PC-9 (cell line): ENCODE measurements at regions not wholly inside any gene's neighbourhood (a gene's known extent, or its start where the extent isn't known, plus 50 kb on each side); places are given as distances from the start of the nearest gene placed in this dataset.

Experiments
- BruUV-seq: library from RNA; stranded (reverse); fragments of 400-500 nt; replicated peaks from 2 replicates; lab custom pipeline; 2021; lab: Mats Ljungman, UMichigan
- CTCF ChIA-PET: fragments of 300-600 bp; sonication (Branson Sonifier 250); formaldehyde crosslinking; loops from one replicate; lab custom pipeline; 2022; ENCODE audit warnings: antibody characterized with exemption; lab: Charles Lee
- POLR2A ChIA-PET: fragments of 300-600 bp; sonication (Branson Sonifier 250); formaldehyde crosslinking; loops from one replicate; lab custom pipeline; 2022; ENCODE audit warnings: antibody characterized with exemption; ENCODE audit not compliant: unreplicated experiment; lab: Charles Lee
- DNase-seq, 2 experiments: peaks; one replicate each; pipeline versions ENCODE4 v3.0.0 to v3.0.0-alpha.2; 2015 to 2022; ENCODE audit warnings: mixed read lengths in 1 of 2
- H2AFZ ChIP-seq: fragments of 200-600 bp; sonication (generic); 2 replicates; pipeline ENCODE4 v1.8.1; 2017; ENCODE audit warnings: antibody characterized with exemption
- H3F3A ChIP-seq: fragments of 200-600 bp; sonication (generic); 2 replicates; pipeline ENCODE4 v1.8.1; 2017; ENCODE audit warnings: antibody characterized with exemption, mild to moderate bottlenecking, low read depth; ENCODE audit not compliant: insufficient read depth
- H3K27ac ChIP-seq: fragments of 200-600 bp; sonication (generic); 2 replicates; pipeline ENCODE4 v1.6.1; 2016; ENCODE audit warnings: mixed run types
- H3K27me3 ChIP-seq: fragments of 200-600 bp; sonication (generic); 2 replicates; pipeline ENCODE4 v1.6.1; 2016; ENCODE audit warnings: low read depth, mixed run types; ENCODE audit not compliant: insufficient read depth
- H3K36me3 ChIP-seq: fragments of 200-600 bp; sonication (generic); 2 replicates; pipeline ENCODE4 v1.6.1; 2016; ENCODE audit warnings: low read depth, mixed run types
- H3K4me1 ChIP-seq: fragments of 200-600 bp; sonication (generic); replicated peaks from 2 replicates; pipeline ENCODE4 v1.6.1; 2016; ENCODE audit warnings: mixed run types; ENCODE audit not compliant: insufficient read depth
- H3K4me2 ChIP-seq: fragments of 200-600 bp; sonication (generic); 2 replicates; pipeline ENCODE4 v1.6.1; 2017; ENCODE audit warnings: mixed run types
- H3K4me3 ChIP-seq: fragments of 200-600 bp; sonication (generic); 2 replicates; pipeline ENCODE4 v1.6.1; 2016; ENCODE audit warnings: mixed run types
- H3K79me2 ChIP-seq: fragments of 200-600 bp; sonication (generic); 2 replicates; pipeline ENCODE4 v1.6.1; 2017; ENCODE audit warnings: low read depth, mixed run types
- H3K9me2 ChIP-seq: fragments of 200-600 bp; sonication (generic); 2 replicates; pipeline ENCODE4 v1.8.1; 2017; ENCODE audit warnings: mild to moderate bottlenecking; ENCODE audit not compliant: insufficient read depth
- H3K9me3 ChIP-seq: fragments of 200-600 bp; sonication (generic); 2 replicates; pipeline ENCODE4 v1.8.1; 2016; ENCODE audit warnings: low read depth; ENCODE audit not compliant: insufficient read depth
- H4K20me1 ChIP-seq: fragments of 200-600 bp; sonication (generic); 2 replicates; pipeline ENCODE4 v1.8.1; 2017; ENCODE audit not compliant: insufficient read depth
- EZH2 ChIP-seq: fragments of 200-600 bp; sonication (generic); IDR thresholded peaks from 2 replicates; pipeline ENCODE4 v1.8.0; 2017; ENCODE audit warnings: antibody characterized with exemption, low read depth
- intact Hi-C: fragments of 100-400 bp; cut with micrococcal nuclease; formaldehyde crosslinking; loops from one replicate; pipeline ENCODE4 v1.10.0; 2022; ENCODE audit not compliant: unreplicated experiment
- TF ChIP-seq, protein P1 (sequence below): fragments of 200-600 bp; sonication (generic); conservative IDR thresholded peaks from 2 replicates; pipeline ENCODE4 v1.6.1; 2017; ENCODE audit warnings: mixed run types, antibody characterized with exemption, mild to moderate bottlenecking, moderate library complexity

- Histone ChIP-seq H3K9me2 (no peaks in the 10 kb centered on the region), H3K4me3 (no peak overlapping the region), H3K4me2 (no peak overlapping the region), H2AFZ (no peak overlapping the region), H3K9me3 (no peaks in the 10 kb centered on the region), H3F3A (no peaks in the 10 kb centered on the region), H4K20me1 (no peaks in the 10 kb centered on the region), H3K27me3 (no peaks in the 10 kb centered on the region), H3K79me2 (no peaks in the 10 kb centered on the region), H3K36me3 (no peaks in the 10 kb centered on the region), H3K27ac (no peak overlapping the region), H3K4me1 (no peaks in the 10 kb centered on the region)
- DNase-seq, result no peak
- ChIA-PET POLR2A (no interaction called here), CTCF (no interaction called here)
- TF ChIP-seq EZH2, result no peak
- TF ChIP-seq, protein P1, sequence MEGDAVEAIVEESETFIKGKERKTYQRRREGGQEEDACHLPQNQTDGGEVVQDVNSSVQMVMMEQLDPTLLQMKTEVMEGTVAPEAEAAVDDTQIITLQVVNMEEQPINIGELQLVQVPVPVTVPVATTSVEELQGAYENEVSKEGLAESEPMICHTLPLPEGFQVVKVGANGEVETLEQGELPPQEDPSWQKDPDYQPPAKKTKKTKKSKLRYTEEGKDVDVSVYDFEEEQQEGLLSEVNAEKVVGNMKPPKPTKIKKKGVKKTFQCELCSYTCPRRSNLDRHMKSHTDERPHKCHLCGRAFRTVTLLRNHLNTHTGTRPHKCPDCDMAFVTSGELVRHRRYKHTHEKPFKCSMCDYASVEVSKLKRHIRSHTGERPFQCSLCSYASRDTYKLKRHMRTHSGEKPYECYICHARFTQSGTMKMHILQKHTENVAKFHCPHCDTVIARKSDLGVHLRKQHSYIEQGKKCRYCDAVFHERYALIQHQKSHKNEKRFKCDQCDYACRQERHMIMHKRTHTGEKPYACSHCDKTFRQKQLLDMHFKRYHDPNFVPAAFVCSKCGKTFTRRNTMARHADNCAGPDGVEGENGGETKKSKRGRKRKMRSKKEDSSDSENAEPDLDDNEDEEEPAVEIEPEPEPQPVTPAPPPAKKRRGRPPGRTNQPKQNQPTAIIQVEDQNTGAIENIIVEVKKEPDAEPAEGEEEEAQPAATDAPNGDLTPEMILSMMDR, result no peak
- no TSS peak for BruUV-seq
- intact Hi-C loops, result no loop called here
These were observed 264.4 kb downstream of the FOXG1 start for GRCh38 chr14:29030970-29031369.

DNA sequence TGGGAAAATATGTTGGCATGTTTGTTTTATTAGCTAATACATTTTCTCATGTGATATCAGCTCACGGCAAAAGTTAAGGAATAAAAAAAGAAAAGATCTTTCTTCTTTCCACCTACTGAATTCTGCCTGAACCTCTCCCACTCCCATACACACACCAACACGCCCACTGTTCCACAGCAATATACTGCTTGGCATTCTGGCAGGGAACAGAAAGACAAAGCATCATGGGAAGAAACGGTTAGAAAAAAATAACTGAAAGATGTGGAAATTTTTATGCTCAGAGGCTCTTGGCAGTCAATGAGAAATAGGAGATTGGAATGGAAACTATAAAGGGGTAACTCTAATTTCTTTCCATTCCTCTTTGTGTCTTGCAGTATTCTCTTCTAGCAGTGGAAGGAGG is 268.5 kb downstream of the FOXG1 start:
- Histone ChIP-seq H3K79me2 (no peaks in the 10 kb centered on the region), H2AFZ (no peak overlapping the region), H3K4me1 (no peaks in the 10 kb centered on the region), H3F3A (no peaks in the 10 kb centered on the region), H4K20me1 (no peaks in the 10 kb centered on the region), H3K27me3 (no peaks in the 10 kb centered on the region), H3K36me3 (no peaks in the 10 kb centered on the region), H3K4me3 (no peak overlapping the region), H3K27ac (no peak overlapping the region), H3K9me3 (no peaks in the 10 kb centered on the region), H3K4me2 (no peak overlapping the region), H3K9me2 (no peaks in the 10 kb centered on the region)
- CTCF ChIA-PET, result no interaction called here
- intact Hi-C loops, result no loop called here
- no TSS peak for BruUV-seq
- no peak for DNase-seq
- POLR2A ChIA-PET, result no interaction called here
- TF ChIP-seq, protein P1, result no peak
- TF ChIP-seq EZH2, result no peak

GRCh38 chr14:29037411-29037810 is 270.8 kb downstream of the FOXG1 start:
- intact Hi-C loops, result no loop called here
- ChIA-PET CTCF (interaction anchor here (0.6 kb wide), 1 partner anchor 1004 kb away, joined by 5 read pairs; no protein-coding TSS in a partner anchor), POLR2A (no interaction called here)
- Histone ChIP-seq H2AFZ (no peak overlapping the region), H3K27ac (no peak overlapping the region), H3K27me3 (no peaks in the 10 kb centered on the region), H3K4me2 (no peak overlapping the region), H3K36me3 (no peaks in the 10 kb centered on the region), H3F3A (no peaks in the 10 kb centered on the region), H3K9me3 (no peaks in the 10 kb centered on the region), H3K4me1 (no peaks in the 10 kb centered on the region), H3K9me2 (no peaks in the 10 kb centered on the region), H3K4me3 (no peak overlapping the region), H3K79me2 (no peaks in the 10 kb centered on the region), H4K20me1 (no peaks in the 10 kb centered on the region)
- TF ChIP-seq, protein P1, result no peak
- no peak for TF ChIP-seq EZH2
- DNase-seq, result no peak
- no TSS peak for BruUV-seq
